GM04504 (cell line): ENCODE measurements at regions not wholly inside any gene's neighbourhood (a gene's known extent, or its start where the extent isn't known, plus 50 kb on each side); places are given as distances from the start of the nearest gene placed in this dataset.
"Not testable (repeated sequence)": the region's sequence is repeated elsewhere in the genome, so short reads cannot be mapped to it uniquely, and the experiment has no call there.

Experiments
- DNase-seq: peaks from one replicate; pipeline ENCODE4 v3.0.0-alpha.2; 2012; ENCODE audit warnings: low read depth

GRCh38 chr1:178572604-178573003 is 59.7 kb downstream of the TEX35 start:
- DNase-seq, result no peak

- no peak for DNase-seq
These were observed 60.4 kb downstream of the TEX35 start for GRCh38 chr1:178573330-178573729.

- DNase-seq, result no peak
These were observed 61.4 kb downstream of the TEX35 start for GRCh38 chr1:178574345-178574744.

GRCh38 chr1:178575611-178576361 is 62.9 kb downstream of the TEX35 start:
- no peak for DNase-seq

- no peak for DNase-seq
These were observed 63.9 kb downstream of the TEX35 start for GRCh38 chr1:178576841-178577240.

- no peak for DNase-seq
These were observed 65.0 kb downstream of the TEX35 start for GRCh38 chr1:178577882-178578281.

GRCh38 chr1:178578541-178578940 is 65.6 kb downstream of the TEX35 start:
- DNase-seq, result no peak

GRCh38 chr1:178579095-178579494 is 66.2 kb downstream of the TEX35 start:
- DNase-seq, result no peak

- DNase-seq, result no peak
These were observed 66.7 kb downstream of the TEX35 start for GRCh38 chr1:178579562-178579961.

GRCh38 chr1:178580096-178580495 is 67.2 kb downstream of the TEX35 start:
- DNase-seq, result no peak

GRCh38 chr1:178580876-178581275 is 68.0 kb downstream of the TEX35 start:
- no peak for DNase-seq

- DNase-seq, result no peak
These were observed 68.7 kb downstream of the TEX35 start for GRCh38 chr1:178581351-178582303.

GRCh38 chr1:178587096-178587495 is 74.2 kb downstream of the TEX35 start:
- DNase-seq, result no peak

- DNase-seq, result no peak
These were observed 75.1 kb downstream of the TEX35 start for GRCh38 chr1:178587975-178588374.

GRCh38 chr1:178589042-178589441 is 76.1 kb downstream of the TEX35 start:
- DNase-seq, result not testable (repeated sequence)

GRCh38 chr1:178591811-178592210 is 78.9 kb downstream of the TEX35 start:
- not testable (repeated sequence) for DNase-seq

GRCh38 chr1:178593515-178593914 is 80.6 kb downstream of the TEX35 start:
- no peak for DNase-seq

- DNase-seq, result no peak
These were observed 81.2 kb downstream of the TEX35 start for GRCh38 chr1:178594133-178594532.

- no peak for DNase-seq
These were observed 82.6 kb downstream of the TEX35 start for GRCh38 chr1:178595491-178595890.

- DNase-seq, result no peak
These were observed 86.2 kb downstream of the TEX35 start for GRCh38 chr1:178599087-178599486.

GRCh38 chr1:178599745-178600144 is 86.8 kb downstream of the TEX35 start:
- DNase-seq, result no peak

- no peak for DNase-seq
These were observed 91.0 kb downstream of the TEX35 start for GRCh38 chr1:178603926-178604325.

GRCh38 chr1:178606839-178607238 is 93.9 kb downstream of the TEX35 start:
- DNase-seq, result no peak
